ENCODE measurements at regions not wholly inside any gene's neighbourhood (a gene's known extent, or its start where the extent isn't known, plus 50 kb on each side); places are given as distances from the start of the nearest gene placed in this dataset.

- H3K27ac ChIP-seq (ENCODE audit: low read length) = no peak overlapping the region
- TF ChIP-seq EZH2 (optimal IDR thresholded peaks at IDR 0.05; ENCODE audit: low read depth, low read length) (no peak), CTCF (IDR thresholded peaks at IDR 0.05; ENCODE audit: low read length) (no peak), EZH2phosphoT487 (IDR thresholded peaks at IDR 0.05; ENCODE audit: low read length) (no peak)
- H3K9ac ChIP-seq (ENCODE audit: low read length) = no peak overlapping the region
- H3K4me3 ChIP-seq (ENCODE audit: low read length) = no peak overlapping the region
- H3K79me2 ChIP-seq (ENCODE audit: low read length) = no peaks in the 10 kb centered on the region
- peaks cover 10% of the 10 kb centered on the region for H3F3A ChIP-seq (ENCODE audit: insufficient read depth, low read length)
- H3K4me2 ChIP-seq (ENCODE audit: low read depth, low read length) = peak overlapping the region; percentile 77; the same call in 1 of the 2 replicates
- no peaks in the 10 kb centered on the region for H3K9me3 ChIP-seq (replicated peaks; ENCODE audit: insufficient read depth, low read length)
- H3K36me3 ChIP-seq (replicated peaks; ENCODE audit: insufficient read depth, low read length) = no peaks in the 10 kb centered on the region
- H3K9me2 ChIP-seq (replicated peaks; ENCODE audit: insufficient read depth, low read length) = no peaks in the 10 kb centered on the region
- no peak overlapping the region for H2AFZ ChIP-seq (ENCODE audit: low read length)
- no peak for DNase-seq
- no peaks in the 10 kb centered on the region for H4K20me1 ChIP-seq (ENCODE audit: insufficient read depth, low read length)
- peaks cover 18% of the 10 kb centered on the region for H3K4me1 ChIP-seq (ENCODE audit: low read length)
- peaks cover 54% of the 10 kb centered on the region for H3K27me3 ChIP-seq (replicated peaks; ENCODE audit: insufficient read depth, low read length)
Observed at GRCh38 chr20:50337521-50338466, 147.2 kb downstream of the CEBPB start.

DNA sequence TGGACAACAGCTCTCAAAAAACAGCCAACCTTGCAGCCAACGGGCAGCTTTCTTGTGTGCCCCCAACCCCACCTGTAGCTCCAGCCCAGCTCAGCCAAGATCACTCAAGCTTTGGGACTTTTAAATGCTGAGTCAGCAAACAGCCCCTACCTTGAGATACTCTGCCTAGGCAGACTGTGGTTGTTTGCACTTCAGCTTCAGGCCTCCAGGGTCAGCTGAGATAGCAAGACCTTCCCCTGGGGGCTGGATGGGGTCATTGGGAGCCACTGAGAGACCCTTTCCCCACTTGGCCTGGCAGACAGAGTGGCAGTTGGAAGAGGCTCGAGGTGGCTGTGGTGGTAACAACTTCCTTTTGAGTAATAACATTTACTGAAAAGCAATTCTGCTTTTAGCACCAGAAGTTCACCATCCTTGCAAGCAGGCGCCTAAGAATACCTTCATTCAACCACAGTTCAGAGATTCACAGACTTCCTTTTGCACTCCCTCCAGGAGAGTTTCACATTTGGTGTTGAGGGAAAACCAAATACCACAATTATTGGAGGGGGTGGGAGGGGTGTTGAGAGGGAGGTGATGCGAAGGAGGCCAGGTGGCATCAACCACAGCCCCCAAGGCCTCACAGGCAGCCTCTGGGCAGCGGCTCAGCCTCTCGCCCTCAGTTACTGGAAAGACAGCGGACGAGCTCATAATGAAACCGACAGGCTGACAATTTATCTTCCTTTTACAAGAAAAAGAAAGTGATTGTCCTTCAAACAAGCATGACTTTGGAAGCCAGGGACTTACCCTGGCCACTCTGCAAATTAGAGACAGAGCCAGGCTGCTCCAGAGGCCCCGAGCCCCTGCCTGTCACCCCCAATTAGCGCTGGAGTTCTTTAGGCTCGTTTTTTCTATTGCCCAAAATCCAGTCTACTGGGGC lies 148.1 kb downstream of the CEBPB start:
- H3K36me3 ChIP-seq (replicated peaks; ENCODE audit: insufficient read depth, low read length) = no peaks in the 10 kb centered on the region
- no peaks in the 10 kb centered on the region for H3K79me2 ChIP-seq (ENCODE audit: low read length)
- peak; percentile 69 for DNase-seq
- no peak overlapping the region for H3K9ac ChIP-seq (ENCODE audit: low read length)
- peaks cover 18% of the 10 kb centered on the region for H3K4me1 ChIP-seq (ENCODE audit: low read length)
- H3K4me3 ChIP-seq (ENCODE audit: low read length) = peak overlapping the region; percentile 32
- no peak overlapping the region for H2AFZ ChIP-seq (ENCODE audit: low read length)
- peak overlapping the region; percentile 20; the same call in 1 of the 2 replicates for H3K27ac ChIP-seq (ENCODE audit: low read length)
- TF ChIP-seq CTCF (IDR thresholded peaks at IDR 0.05; ENCODE audit: low read length) (peak; percentile 22; the same call in 1 of the 2 replicates), EZH2 (optimal IDR thresholded peaks at IDR 0.05; ENCODE audit: low read depth, low read length) (no peak), EZH2phosphoT487 (IDR thresholded peaks at IDR 0.05; ENCODE audit: low read length) (no peak)
- H3F3A ChIP-seq (ENCODE audit: insufficient read depth, low read length) = peaks cover 10% of the 10 kb centered on the region
- no peaks in the 10 kb centered on the region for H3K9me3 ChIP-seq (replicated peaks; ENCODE audit: insufficient read depth, low read length)
- H3K27me3 ChIP-seq (replicated peaks; ENCODE audit: insufficient read depth, low read length) = peaks cover 54% of the 10 kb centered on the region
- H4K20me1 ChIP-seq (ENCODE audit: insufficient read depth, low read length) = no peaks in the 10 kb centered on the region
- no peaks in the 10 kb centered on the region for H3K9me2 ChIP-seq (replicated peaks; ENCODE audit: insufficient read depth, low read length)
- peak overlapping the region; percentile 77 for H3K4me2 ChIP-seq (ENCODE audit: low read depth, low read length)

DNA sequence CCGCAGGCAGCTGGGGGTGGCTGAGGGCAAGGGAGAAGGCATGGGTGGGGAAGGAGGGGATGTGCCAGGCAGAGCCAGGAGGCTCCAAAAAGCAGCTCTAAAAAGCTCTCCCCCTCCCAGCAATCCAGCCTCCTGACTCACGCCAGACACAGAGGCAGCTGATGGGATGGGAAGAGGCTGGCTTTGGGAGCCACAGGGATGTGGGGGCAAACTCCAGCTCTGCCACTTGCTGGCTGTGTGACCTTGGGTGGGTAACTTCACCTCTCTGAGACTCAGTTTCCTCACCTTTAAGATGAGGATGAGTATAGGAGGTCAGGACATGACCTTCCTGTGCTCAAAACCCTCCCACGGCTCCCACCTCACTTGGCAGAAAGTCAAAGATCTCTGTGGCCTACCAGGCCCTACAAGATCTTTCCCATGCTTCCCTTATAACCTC lies 148.9 kb downstream of the CEBPB start:
- peak overlapping the region; percentile 20; the same call in 1 of the 2 replicates for H3K27ac ChIP-seq (ENCODE audit: low read length)
- no peaks in the 10 kb centered on the region for H4K20me1 ChIP-seq (ENCODE audit: insufficient read depth, low read length)
- peaks cover 18% of the 10 kb centered on the region for H3K4me1 ChIP-seq (ENCODE audit: low read length)
- no peaks in the 10 kb centered on the region for H3K9me2 ChIP-seq (replicated peaks; ENCODE audit: insufficient read depth, low read length)
- peaks cover 56% of the 10 kb centered on the region for H3K27me3 ChIP-seq (replicated peaks; ENCODE audit: insufficient read depth, low read length)
- no peak for TF ChIP-seq CTCF (IDR thresholded peaks at IDR 0.05; ENCODE audit: low read length)
- peak overlapping the region; percentile 32 for H3K4me3 ChIP-seq (ENCODE audit: low read length)
- peaks cover 10% of the 10 kb centered on the region for H3F3A ChIP-seq (ENCODE audit: insufficient read depth, low read length)
- no peak overlapping the region for H2AFZ ChIP-seq (ENCODE audit: low read length)
- no peaks in the 10 kb centered on the region for H3K9me3 ChIP-seq (replicated peaks; ENCODE audit: insufficient read depth, low read length)
- no peak for DNase-seq
- H3K36me3 ChIP-seq (replicated peaks; ENCODE audit: insufficient read depth, low read length) = no peaks in the 10 kb centered on the region
- peak overlapping the region; percentile 77; the same call in 1 of the 2 replicates for H3K4me2 ChIP-seq (ENCODE audit: low read depth, low read length)
- H3K9ac ChIP-seq (ENCODE audit: low read length) = no peak overlapping the region
- H3K79me2 ChIP-seq (ENCODE audit: low read length) = no peaks in the 10 kb centered on the region
